Uterus (tissue), 2 donors: ENCODE measurements at regions not wholly inside any gene's neighbourhood (a gene's known extent, or its start where the extent isn't known, plus 50 kb on each side); places are given as distances from the start of the nearest gene placed in this dataset.

Experiments used
- POLR2A ChIP-seq, 2 donors: fragments of 450-650 bp; IDR thresholded peaks; one replicate each; pipeline ENCODE4 v1.6.1; 2016; ENCODE audit warnings: antibody characterized with exemption in 2 of 2, mild to moderate bottlenecking in 1 of 2, moderate library complexity in 1 of 2
- TF ChIP-seq, protein P1 (sequence below), 4 experiments: fragments of 200-600 bp in 2 of 4; fragments of 450-650 bp in 2 of 4; sonication (generic) in 2 of 4; IDR thresholded peaks; one replicate each; pipeline ENCODE4 v1.5.1; 2016 to 2019; ENCODE audit warnings: antibody characterized with exemption in 4 of 4, mild to moderate bottlenecking in 2 of 4, moderate library complexity in 1 of 4

GRCh38 chr7:138208864-138209263, 132.6 kb downstream of the AKR1D1 start:
- TF ChIP-seq, protein P1, sequence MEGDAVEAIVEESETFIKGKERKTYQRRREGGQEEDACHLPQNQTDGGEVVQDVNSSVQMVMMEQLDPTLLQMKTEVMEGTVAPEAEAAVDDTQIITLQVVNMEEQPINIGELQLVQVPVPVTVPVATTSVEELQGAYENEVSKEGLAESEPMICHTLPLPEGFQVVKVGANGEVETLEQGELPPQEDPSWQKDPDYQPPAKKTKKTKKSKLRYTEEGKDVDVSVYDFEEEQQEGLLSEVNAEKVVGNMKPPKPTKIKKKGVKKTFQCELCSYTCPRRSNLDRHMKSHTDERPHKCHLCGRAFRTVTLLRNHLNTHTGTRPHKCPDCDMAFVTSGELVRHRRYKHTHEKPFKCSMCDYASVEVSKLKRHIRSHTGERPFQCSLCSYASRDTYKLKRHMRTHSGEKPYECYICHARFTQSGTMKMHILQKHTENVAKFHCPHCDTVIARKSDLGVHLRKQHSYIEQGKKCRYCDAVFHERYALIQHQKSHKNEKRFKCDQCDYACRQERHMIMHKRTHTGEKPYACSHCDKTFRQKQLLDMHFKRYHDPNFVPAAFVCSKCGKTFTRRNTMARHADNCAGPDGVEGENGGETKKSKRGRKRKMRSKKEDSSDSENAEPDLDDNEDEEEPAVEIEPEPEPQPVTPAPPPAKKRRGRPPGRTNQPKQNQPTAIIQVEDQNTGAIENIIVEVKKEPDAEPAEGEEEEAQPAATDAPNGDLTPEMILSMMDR (IDR thresholded peaks at IDR 0.05): no peak
- no peak for TF ChIP-seq POLR2A (IDR thresholded peaks at IDR 0.05)
